GM21526 (cell line): ENCODE measurements at regions not wholly inside any gene's neighbourhood (a gene's known extent, or its start where the extent isn't known, plus 50 kb on each side); places are given as distances from the start of the nearest gene placed in this dataset.

Experiments used
- ATAC-seq: cut with Tn5 transposase; IDR thresholded peaks from one replicate; pipeline ENCODE4 v1.9.1; 2021; ENCODE audit warnings: moderate library complexity; ENCODE audit not compliant: unreplicated experiment, low FRiP score

GRCh38 chr15:62887113-62887570 lies 155.4 kb upstream of the TPM1 start:
- ATAC-seq = no peak

- no peak for ATAC-seq
Observed at GRCh38 chr15:62888623-62889022, 153.9 kb upstream of the TPM1 start.

- ATAC-seq = no peak
Observed at GRCh38 chr15:62889141-62889661, 153.3 kb upstream of the TPM1 start.

GRCh38 chr15:62889734-62890505 lies 152.6 kb upstream of the TPM1 start:
- no peak for ATAC-seq

GRCh38 chr15:62894322-62895085 lies 148.0 kb upstream of the TPM1 start:
- no peak for ATAC-seq

GRCh38 chr15:62895139-62895866 lies 147.2 kb upstream of the TPM1 start:
- no peak for ATAC-seq

- ATAC-seq = no peak
Observed at GRCh38 chr15:62895905-62896316, 146.6 kb upstream of the TPM1 start.

- no peak for ATAC-seq
Observed at GRCh38 chr15:62896380-62896866, 146.1 kb upstream of the TPM1 start.

GRCh38 chr15:62896969-62897486 lies 145.5 kb upstream of the TPM1 start:
- no peak for ATAC-seq

- ATAC-seq = no peak
Observed at GRCh38 chr15:62897634-62898033, 144.9 kb upstream of the TPM1 start.

- ATAC-seq = no peak
Observed at GRCh38 chr15:62899090-62899493, 143.5 kb upstream of the TPM1 start.

- ATAC-seq = no peak
Observed at GRCh38 chr15:62900071-62900802, 142.3 kb upstream of the TPM1 start.

- ATAC-seq = no peak
Observed at GRCh38 chr15:62901087-62901486, 141.5 kb upstream of the TPM1 start.

GRCh38 chr15:62901909-62902546 lies 140.5 kb upstream of the TPM1 start:
- ATAC-seq = no peak

- no peak for ATAC-seq
Observed at GRCh38 chr15:62902821-62903220, 139.7 kb upstream of the TPM1 start.

GRCh38 chr15:62903437-62903836 lies 139.1 kb upstream of the TPM1 start:
- no peak for ATAC-seq

- ATAC-seq = no peak
Observed at GRCh38 chr15:62904041-62904910, 138.3 kb upstream of the TPM1 start.

GRCh38 chr15:62906627-62907026 lies 135.9 kb upstream of the TPM1 start:
- ATAC-seq = no peak
